GM23338 (cell line): ENCODE measurements at regions not wholly inside any gene's neighbourhood (a gene's known extent, or its start where the extent isn't known, plus 50 kb on each side); places are given as distances from the start of the nearest gene placed in this dataset.

ENCODE experiments used
- CREB1 ChIP-seq: fragments of 250-450 bp; sonication (Bioruptor Pico); IDR thresholded peaks from 2 replicates; pipeline ENCODE4 v1.5.0; 2020; ENCODE audit warnings: low read depth, mild to moderate bottlenecking, moderate library complexity
- CTCF ChIP-seq, 2 experiments: fragments of 200-600 bp in 1 of 2; sonication (generic) in 1 of 2; conservative IDR thresholded peaks; 2 replicates each; pipeline versions ENCODE4 v1.5.1 to v1.6.1; 2016 to 2017; ENCODE audit warnings: antibody characterized with exemption in 2 of 2, low read depth in 2 of 2, mild to moderate bottlenecking in 2 of 2, moderate library complexity in 1 of 2
- EZH2phosphoT487 ChIP-seq: fragments of 200-600 bp; sonication (generic); IDR thresholded peaks from one replicate; pipeline ENCODE4 v1.8.1; 2018; ENCODE audit warnings: antibody characterized with exemption; ENCODE audit not compliant: unreplicated experiment
- ZNF114 ChIP-seq: fragments of 250-450 bp; sonication (Bioruptor Pico); IDR thresholded peaks from 2 replicates; pipeline ENCODE4 v1.5.0; 2020; ENCODE audit warnings: mild to moderate bottlenecking, moderate library complexity

GRCh38 chrY:7810359-7810758, 898.8 kb upstream of the AMELY start:
- no peak for TF ChIP-seq CTCF (conservative IDR thresholded peaks at IDR 0.05; ENCODE audit: low read depth in 2 of 2)
- no peak for TF ChIP-seq ZNF114
- no peak for TF ChIP-seq CREB1 (CRISPR knock-in tag)
- no peak for TF ChIP-seq EZH2phosphoT487
